Cardiac septum (tissue), 1 donor: ENCODE measurements at regions not wholly inside any gene's neighbourhood (a gene's known extent, or its start where the extent isn't known, plus 50 kb on each side); places are given as distances from the start of the nearest gene placed in this dataset.
"Not testable (repeated sequence)": the region's sequence is repeated elsewhere in the genome, so short reads cannot be mapped to it uniquely, and the experiment has no call there.

Experiments used
- DNase-seq: peaks from one replicate; pipeline ENCODE4 v3.0.0-alpha.2; 2020; ENCODE audit warnings: low spot score
- intact Hi-C: fragments of 100-400 bp; cut with DNase I; formaldehyde crosslinking; loops from one replicate; pipeline ENCODE4 v1.14.0; 2022
- donor health status: DM: no; HTN: no; CAD: no.

GRCh38 chrX:12026481-12026880, 111.8 kb upstream of the FRMPD4 start:
- intact Hi-C loops = no loop called here
- DNase-seq = no peak

GRCh38 chrX:12032082-12032481, 106.2 kb upstream of the FRMPD4 start:
- intact Hi-C loops = no loop called here
- no peak for DNase-seq

DNA sequence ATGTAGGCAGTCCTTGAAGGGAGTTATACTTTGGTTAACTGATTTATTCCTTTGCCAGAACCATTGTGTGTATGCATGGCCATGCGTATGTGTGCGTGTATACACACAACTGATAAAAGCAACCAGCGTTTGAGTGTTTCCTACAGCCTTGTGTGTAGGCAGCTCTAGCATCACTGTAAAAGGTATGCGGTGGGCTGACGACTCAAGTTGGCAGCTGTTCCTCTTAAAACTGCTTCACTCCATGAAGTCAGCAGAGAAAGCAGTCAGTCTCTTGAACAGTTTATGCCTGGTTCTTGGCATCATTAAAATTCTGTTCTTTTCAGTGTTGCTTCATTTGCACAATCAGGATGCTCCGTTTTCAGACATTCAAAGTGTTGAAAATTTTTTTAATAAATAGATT, 103.5 kb upstream of the FRMPD4 start:
- no peak for DNase-seq
- intact Hi-C loops = no loop called here

DNA sequence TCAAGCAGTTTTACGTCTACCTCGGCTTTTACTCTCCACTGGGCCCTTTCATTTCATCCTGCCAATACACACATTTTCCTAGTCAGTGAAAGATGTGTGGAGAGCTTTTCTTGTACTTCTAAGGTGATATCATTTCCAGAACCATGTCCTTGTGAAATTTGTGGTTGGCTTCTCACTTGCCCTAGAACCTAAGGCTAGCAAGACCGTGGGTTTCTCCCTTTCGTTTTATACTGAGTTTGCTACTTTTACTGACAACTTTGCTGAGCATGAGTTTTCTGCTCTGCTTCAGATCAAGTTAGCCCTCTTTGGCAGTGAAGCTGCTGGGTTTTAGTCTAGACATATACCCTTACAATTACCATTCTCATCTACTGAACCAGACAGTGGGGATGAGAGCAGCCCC, 95.7 kb upstream of the FRMPD4 start:
- DNase-seq = no peak
- intact Hi-C loops = no loop called here

DNA sequence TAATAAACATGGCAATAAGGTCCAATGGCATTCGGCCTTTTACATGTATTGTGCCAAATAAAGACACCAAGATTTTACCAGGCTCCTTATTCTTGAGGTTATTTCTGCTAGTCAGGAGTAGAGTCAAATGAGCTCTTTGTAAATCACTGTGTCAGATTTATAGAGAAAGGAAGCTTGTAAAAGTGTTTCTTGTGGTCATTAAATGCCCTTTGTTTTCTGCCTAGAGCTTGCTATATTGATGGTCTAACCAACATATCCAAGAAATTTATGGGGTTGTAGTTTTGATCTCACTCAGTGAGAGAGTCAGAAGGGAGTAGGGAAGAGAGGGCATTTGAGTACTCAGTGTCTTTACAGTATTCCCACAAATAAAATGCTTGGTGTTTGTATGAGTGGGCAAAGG, 86.2 kb upstream of the FRMPD4 start:
- intact Hi-C loops = no loop called here
- no peak for DNase-seq

GRCh38 chrX:12058087-12058486, 80.2 kb upstream of the FRMPD4 start:
- intact Hi-C loops = no loop called here
- DNase-seq = no peak

GRCh38 chrX:12060489-12061260, 77.6 kb upstream of the FRMPD4 start:
- no peak for DNase-seq
- intact Hi-C loops = no loop called here

DNA sequence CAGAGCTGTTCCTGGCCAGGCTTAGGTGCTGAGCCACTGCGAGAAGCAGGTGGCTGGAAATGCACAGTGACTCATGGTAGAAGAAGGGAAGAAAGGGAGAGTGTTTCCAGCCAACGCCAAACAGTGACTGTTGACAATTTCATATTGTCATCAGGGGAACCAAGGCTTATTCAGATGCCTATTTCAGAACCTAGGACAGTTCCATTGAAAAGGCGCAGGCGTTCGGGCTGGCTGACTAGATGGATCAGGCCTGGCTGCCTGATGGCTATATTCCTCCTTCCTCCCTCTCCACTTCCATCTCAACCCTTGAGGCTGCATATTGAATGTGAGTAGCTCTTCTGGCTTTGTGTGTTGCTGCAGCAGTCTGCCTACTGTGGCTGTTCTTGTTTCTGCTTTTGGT, 73.0 kb upstream of the FRMPD4 start:
- no peak for DNase-seq
- intact Hi-C loops = no loop called here

- intact Hi-C loops = no loop called here
- DNase-seq = no peak
Observed at GRCh38 chrX:12076046-12076445, 62.2 kb upstream of the FRMPD4 start.

GRCh38 chrX:12080265-12080664, 58.0 kb upstream of the FRMPD4 start:
- intact Hi-C loops = loop anchor here (5.0 kb wide), 1 partner anchor 622 kb away; no protein-coding TSS in a partner anchor
- no peak for DNase-seq

DNA sequence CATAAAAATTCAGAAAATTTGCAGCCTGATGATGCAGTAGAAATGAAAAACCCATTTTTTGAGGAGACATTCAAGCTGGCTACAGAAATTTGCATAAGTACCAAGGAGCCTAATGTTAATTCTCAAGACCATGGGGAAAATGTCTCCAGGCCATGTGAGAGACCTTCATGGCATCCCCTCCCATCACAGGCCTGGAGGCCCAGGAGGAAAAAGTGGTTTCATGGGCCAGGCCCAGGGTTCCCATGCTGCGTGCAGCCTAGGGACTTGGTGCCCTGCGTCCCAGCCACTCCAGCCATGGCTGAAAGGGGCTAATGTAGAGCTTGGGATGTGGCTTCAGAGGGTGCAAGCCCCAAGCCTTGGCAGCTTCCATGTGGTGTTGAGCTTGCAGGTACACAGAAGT, 55.3 kb upstream of the FRMPD4 start:
- DNase-seq = not testable (repeated sequence)
- intact Hi-C loops = loop anchor here (5.0 kb wide), 1 partner anchor 619 kb away; no protein-coding TSS in a partner anchor
